Chondrocyte (in vitro differentiated cells): ENCODE measurements at regions not wholly inside any gene's neighbourhood (a gene's known extent, or its start where the extent isn't known, plus 50 kb on each side); places are given as distances from the start of the nearest gene placed in this dataset.
A peak's percentile ranks its signal among the peaks of the same experiment; 100 is the strongest.

Source experiments
- DNase-seq: peaks from one replicate; pipeline ENCODE4 v3.0.0; 2021; ENCODE audit warnings: mixed read lengths, low spot score
- H3K27ac Mint-ChIP-seq: one replicate; pipeline ENCODE4 v1.8.0; 2021; ENCODE audit warnings: mild to moderate bottlenecking, moderate library complexity, mixed read lengths; ENCODE audit not compliant: unreplicated experiment
- H3K27me3 Mint-ChIP-seq: 2 replicates; pipeline ENCODE4 v1.8.0; 2021; ENCODE audit warnings: low read depth, mixed read lengths
- H3K36me3 Mint-ChIP-seq: 2 replicates; pipeline ENCODE4 v1.8.0; 2021; ENCODE audit warnings: low read depth, mixed read lengths
- H3K4me1 Mint-ChIP-seq: 2 replicates; pipeline ENCODE4 v1.8.0; 2021; ENCODE audit warnings: low read depth, mild to moderate bottlenecking, mixed read lengths
- H3K4me3 Mint-ChIP-seq: one replicate; pipeline ENCODE4 v1.8.0; 2021; ENCODE audit warnings: mild to moderate bottlenecking, moderate library complexity, mixed read lengths; ENCODE audit not compliant: unreplicated experiment
- H3K9me3 Mint-ChIP-seq: 2 replicates; pipeline ENCODE4 v1.8.0; 2021; ENCODE audit warnings: low read depth, mixed read lengths
- TF ChIP-seq, protein P1 (sequence below): fragments of 200-600 bp; sonication (generic); IDR thresholded peaks from 2 replicates; pipeline ENCODE4 v1.5.0; 2021; ENCODE audit warnings: antibody characterized with exemption, mild to moderate bottlenecking, moderate library complexity

DNA sequence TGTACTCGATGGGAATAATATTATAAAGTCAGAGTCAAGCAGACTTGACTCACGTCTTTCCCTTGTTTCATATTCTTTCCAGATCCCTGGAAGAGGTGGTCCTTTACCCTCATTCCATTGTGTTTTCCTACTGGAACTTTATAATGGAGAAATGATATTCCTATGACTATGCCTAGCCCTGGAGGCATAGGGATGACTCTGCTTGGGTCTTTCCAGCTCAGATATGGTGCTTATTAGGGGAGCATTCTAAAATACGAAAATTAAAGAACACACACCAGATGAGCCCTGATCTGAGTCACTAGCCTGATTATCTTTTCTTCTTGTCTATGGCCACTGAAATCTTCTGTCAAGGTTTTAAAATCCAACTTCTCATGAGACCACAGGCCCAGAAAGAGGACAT, 231.4 kb downstream of the ANKRD50 start:
- no peaks in the 10 kb centered on the region for H3K27me3 Mint-ChIP-seq
- TF ChIP-seq, protein P1, sequence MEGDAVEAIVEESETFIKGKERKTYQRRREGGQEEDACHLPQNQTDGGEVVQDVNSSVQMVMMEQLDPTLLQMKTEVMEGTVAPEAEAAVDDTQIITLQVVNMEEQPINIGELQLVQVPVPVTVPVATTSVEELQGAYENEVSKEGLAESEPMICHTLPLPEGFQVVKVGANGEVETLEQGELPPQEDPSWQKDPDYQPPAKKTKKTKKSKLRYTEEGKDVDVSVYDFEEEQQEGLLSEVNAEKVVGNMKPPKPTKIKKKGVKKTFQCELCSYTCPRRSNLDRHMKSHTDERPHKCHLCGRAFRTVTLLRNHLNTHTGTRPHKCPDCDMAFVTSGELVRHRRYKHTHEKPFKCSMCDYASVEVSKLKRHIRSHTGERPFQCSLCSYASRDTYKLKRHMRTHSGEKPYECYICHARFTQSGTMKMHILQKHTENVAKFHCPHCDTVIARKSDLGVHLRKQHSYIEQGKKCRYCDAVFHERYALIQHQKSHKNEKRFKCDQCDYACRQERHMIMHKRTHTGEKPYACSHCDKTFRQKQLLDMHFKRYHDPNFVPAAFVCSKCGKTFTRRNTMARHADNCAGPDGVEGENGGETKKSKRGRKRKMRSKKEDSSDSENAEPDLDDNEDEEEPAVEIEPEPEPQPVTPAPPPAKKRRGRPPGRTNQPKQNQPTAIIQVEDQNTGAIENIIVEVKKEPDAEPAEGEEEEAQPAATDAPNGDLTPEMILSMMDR = no peak
- H3K4me1 Mint-ChIP-seq = no peaks in the 10 kb centered on the region
- peaks cover 3% of the 10 kb centered on the region for H3K9me3 Mint-ChIP-seq
- no peak for DNase-seq
- H3K4me3 Mint-ChIP-seq = no peak overlapping the region
- H3K27ac Mint-ChIP-seq = no peak overlapping the region
- H3K36me3 Mint-ChIP-seq = no peaks in the 10 kb centered on the region

DNA sequence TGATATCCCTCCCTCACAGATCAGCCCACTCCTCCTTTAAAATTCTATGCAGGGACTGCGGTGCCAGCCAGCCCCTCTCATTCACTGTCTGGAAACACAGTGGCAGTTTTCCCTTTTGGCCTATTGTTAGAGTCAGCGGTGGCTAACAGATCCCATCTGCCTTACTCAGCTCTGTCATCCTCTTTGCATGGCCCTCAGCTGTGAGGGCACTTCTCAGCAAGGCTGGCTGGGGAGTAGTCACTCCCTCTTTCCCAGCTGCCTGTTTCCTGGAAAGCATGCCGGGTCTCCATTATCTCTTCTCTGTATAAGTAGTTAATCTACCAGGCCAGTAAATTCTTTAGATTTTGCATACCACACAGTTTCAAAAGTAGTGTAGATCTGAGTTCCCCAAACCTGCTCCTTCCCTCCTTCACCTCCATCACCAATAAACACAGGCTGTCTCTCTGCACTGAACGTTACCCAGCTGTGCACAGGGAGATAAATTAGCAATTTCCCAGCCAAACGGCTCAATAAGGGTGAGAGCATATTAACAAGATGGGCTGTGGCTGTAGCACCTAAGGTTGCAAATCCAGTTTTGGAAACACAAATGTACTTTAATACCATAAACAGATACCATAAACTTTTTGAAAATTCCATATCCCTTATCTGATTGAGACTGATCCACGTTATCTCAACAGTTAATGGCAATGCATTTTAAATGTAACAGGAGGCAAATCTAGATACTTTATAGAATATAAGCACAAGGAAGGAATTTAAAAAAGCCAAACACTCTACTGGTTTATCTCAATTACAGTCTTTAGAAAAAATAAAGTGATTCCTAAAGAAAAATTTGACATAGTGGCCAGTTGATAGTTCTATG, 229.3 kb downstream of the ANKRD50 start:
- TF ChIP-seq, protein P1 = no peak
- no peak overlapping the region for H3K4me3 Mint-ChIP-seq
- H3K27me3 Mint-ChIP-seq = no peaks in the 10 kb centered on the region
- H3K27ac Mint-ChIP-seq = no peak overlapping the region
- no peaks in the 10 kb centered on the region for H3K36me3 Mint-ChIP-seq
- H3K9me3 Mint-ChIP-seq = no peaks in the 10 kb centered on the region
- no peak for DNase-seq
- no peaks in the 10 kb centered on the region for H3K4me1 Mint-ChIP-seq

GRCh38 chr4:124484008-124484407, 228.5 kb downstream of the ANKRD50 start:
- no peaks in the 10 kb centered on the region for H3K9me3 Mint-ChIP-seq
- no peaks in the 10 kb centered on the region for H3K27me3 Mint-ChIP-seq
- H3K4me3 Mint-ChIP-seq = no peak overlapping the region
- no peak for DNase-seq
- H3K27ac Mint-ChIP-seq = no peak overlapping the region
- no peaks in the 10 kb centered on the region for H3K4me1 Mint-ChIP-seq
- TF ChIP-seq, protein P1 = no peak
- H3K36me3 Mint-ChIP-seq = no peaks in the 10 kb centered on the region

DNA sequence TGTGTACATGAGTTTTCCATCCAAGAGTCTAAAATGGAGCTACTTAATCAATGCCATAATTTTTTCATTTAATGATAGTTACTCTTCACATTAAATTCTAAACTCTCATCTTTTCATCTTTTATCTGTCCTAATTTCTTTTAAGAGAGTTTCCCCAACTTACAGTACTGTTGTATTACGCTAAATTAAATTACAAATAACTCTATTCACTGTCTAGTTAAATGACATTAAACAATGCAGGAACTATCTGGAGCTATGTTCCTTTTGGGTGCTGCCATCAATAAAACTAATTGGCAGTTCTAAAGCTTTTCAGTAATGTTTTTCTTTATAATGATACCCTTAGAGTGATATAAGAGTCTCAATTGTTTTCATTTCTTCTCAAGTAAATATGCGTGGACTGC, 227.6 kb downstream of the ANKRD50 start:
- Mint-ChIP-seq H3K9me3 (no peaks in the 10 kb centered on the region), H3K27ac (no peak overlapping the region), H3K27me3 (no peaks in the 10 kb centered on the region), H3K4me1 (no peaks in the 10 kb centered on the region), H3K4me3 (no peak overlapping the region), H3K36me3 (no peaks in the 10 kb centered on the region)
- TF ChIP-seq, protein P1 = no peak
- no peak for DNase-seq

DNA sequence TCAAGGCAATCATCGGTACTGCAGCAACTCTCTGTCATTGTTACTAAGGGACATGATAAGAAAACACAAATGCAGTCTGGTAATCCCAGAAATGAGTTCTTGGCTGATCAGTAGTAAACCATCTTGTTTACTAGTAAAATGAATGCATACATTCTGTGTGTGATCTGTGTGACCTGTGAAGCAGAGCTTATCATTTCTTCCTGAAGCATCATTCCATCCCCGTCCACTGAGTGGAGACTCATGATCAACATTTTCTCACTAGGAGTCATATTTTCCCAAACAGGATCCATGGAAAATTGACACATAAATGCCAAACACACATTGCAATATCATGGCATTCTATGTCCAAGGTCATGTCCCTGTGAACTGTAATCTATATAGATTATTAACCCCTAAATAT, 226.1 kb downstream of the ANKRD50 start:
- Mint-ChIP-seq H3K4me3 (no peak overlapping the region), H3K4me1 (no peaks in the 10 kb centered on the region), H3K27me3 (no peaks in the 10 kb centered on the region), H3K36me3 (no peaks in the 10 kb centered on the region), H3K9me3 (no peaks in the 10 kb centered on the region), H3K27ac (no peak overlapping the region)
- DNase-seq = no peak
- TF ChIP-seq, protein P1 = peak; percentile 17
